ENCODE measurements at regions not wholly inside any gene's neighbourhood (a gene's known extent, or its start where the extent isn't known, plus 50 kb on each side); places are given as distances from the start of the nearest gene placed in this dataset.

- no peak for ATAC-seq
- H3K9me3 ChIP-seq = no peaks in the 10 kb centered on the region
- H3K36me3 ChIP-seq = no peaks in the 10 kb centered on the region
- H3K27ac ChIP-seq = no peak overlapping the region
- TF ChIP-seq EP300 (IDR thresholded peaks at IDR 0.05) = no peak
- TF ChIP-seq POLR2AphosphoS5 (IDR thresholded peaks at IDR 0.05) = no peak
- no peak for TF ChIP-seq CTCF (IDR thresholded peaks at IDR 0.05)
- no peak for TF ChIP-seq POLR2A (IDR thresholded peaks at IDR 0.05)
- no peak overlapping the region for H3K4me3 ChIP-seq
- no peaks in the 10 kb centered on the region for H3K27me3 ChIP-seq
- H3K4me1 ChIP-seq = no peaks in the 10 kb centered on the region
Measured at GRCh38 chr1:237975376-237975775, 84.7 kb upstream of the ZP4 start.

GRCh38 chr1:237972186-237972585 lies 81.5 kb upstream of the ZP4 start:
- TF ChIP-seq POLR2AphosphoS5 (IDR thresholded peaks at IDR 0.05) (no peak), CTCF (IDR thresholded peaks at IDR 0.05) (no peak), POLR2A (IDR thresholded peaks at IDR 0.05) (no peak), EP300 (IDR thresholded peaks at IDR 0.05) (no peak)
- 75 to 77% methylated on average over 4 of the region's 4 CpGs for WGBS, 2 donors (ENCODE audit: low coverage in 1 of 2)

GRCh38 chr1:237962985-237963384 lies 72.3 kb upstream of the ZP4 start:
- no peak for ATAC-seq
- H3K36me3 ChIP-seq = no peaks in the 10 kb centered on the region
- 81 to 88% methylated on average over 2 of the region's 2 CpGs for WGBS, 2 donors (ENCODE audit: low coverage in 1 of 2)
- no peak overlapping the region for H3K27ac ChIP-seq
- H3K4me1 ChIP-seq = no peaks in the 10 kb centered on the region
- TF ChIP-seq CTCF (IDR thresholded peaks at IDR 0.05) (no peak), POLR2A (IDR thresholded peaks at IDR 0.05) (no peak), POLR2AphosphoS5 (IDR thresholded peaks at IDR 0.05) (no peak), EP300 (IDR thresholded peaks at IDR 0.05) (no peak)
- H3K27me3 ChIP-seq = no peaks in the 10 kb centered on the region
- H3K9me3 ChIP-seq = no peaks in the 10 kb centered on the region
- no peak overlapping the region for H3K4me3 ChIP-seq

More at GRCh38 chr1:237972186-237972585, 81.5 kb upstream of the ZP4 start:
- no peaks in the 10 kb centered on the region for H3K27me3 ChIP-seq
- no peak for ATAC-seq
- no peak overlapping the region for H3K27ac ChIP-seq
- H3K4me3 ChIP-seq = no peak overlapping the region
- no peaks in the 10 kb centered on the region for H3K9me3 ChIP-seq
- no peaks in the 10 kb centered on the region for H3K4me1 ChIP-seq
- no peaks in the 10 kb centered on the region for H3K36me3 ChIP-seq

GRCh38 chr1:237961754-237962153 lies 71.0 kb upstream of the ZP4 start:
- H3K4me1 ChIP-seq = no peaks in the 10 kb centered on the region
- WGBS, 2 donors (ENCODE audit: low coverage in 1 of 2) = 40% methylated on average over 1 of the region's 1 CpG; no CpG with 5 or more reads in 1 of the 2 donors

GRCh38 chr1:237959838-237960237 lies 69.1 kb upstream of the ZP4 start:
- Histone ChIP-seq H3K27me3 (no peaks in the 10 kb centered on the region), H3K9me3 (no peaks in the 10 kb centered on the region), H3K27ac (no peak overlapping the region), H3K4me3 (no peak overlapping the region), H3K36me3 (no peaks in the 10 kb centered on the region), H3K4me1 (no peaks in the 10 kb centered on the region)
- TF ChIP-seq POLR2A (IDR thresholded peaks at IDR 0.05) = no peak
- TF ChIP-seq CTCF (IDR thresholded peaks at IDR 0.05) = no peak
- TF ChIP-seq POLR2AphosphoS5 (IDR thresholded peaks at IDR 0.05) = no peak
- ATAC-seq = no peak

More at GRCh38 chr1:237961754-237962153, 71.0 kb upstream of the ZP4 start:
- H3K36me3 ChIP-seq = no peaks in the 10 kb centered on the region
- H3K27me3 ChIP-seq = no peaks in the 10 kb centered on the region
- TF ChIP-seq POLR2A (IDR thresholded peaks at IDR 0.05) (no peak), CTCF (IDR thresholded peaks at IDR 0.05) (no peak), POLR2AphosphoS5 (IDR thresholded peaks at IDR 0.05) (no peak), EP300 (IDR thresholded peaks at IDR 0.05) (no peak)
- ATAC-seq = no peak
- H3K9me3 ChIP-seq = no peaks in the 10 kb centered on the region
- H3K27ac ChIP-seq = no peak overlapping the region
- no peak overlapping the region for H3K4me3 ChIP-seq
